ENCODE measurements at regions not wholly inside any gene's neighbourhood (a gene's known extent, or its start where the extent isn't known, plus 50 kb on each side); places are given as distances from the start of the nearest gene placed in this dataset.

- TF ChIP-seq REST (IDR thresholded peaks at IDR 0.05; ENCODE audit: low read depth) (no peak), ATF3 (IDR thresholded peaks at IDR 0.05) (no peak), EZH2 (IDR thresholded peaks at IDR 0.05) (no peak), ELF1 (IDR thresholded peaks at IDR 0.05; ENCODE audit: borderline replicate concordance, low read depth) (no peak), EZH2phosphoT487 (IDR thresholded peaks at IDR 0.05; ENCODE audit: borderline replicate concordance) (no peak), JUND (IDR thresholded peaks at IDR 0.05) (no peak)
Observed at GRCh38 chr10:59563531-59563930, 146.1 kb downstream of the SLC16A9 start (continued).

DNA sequence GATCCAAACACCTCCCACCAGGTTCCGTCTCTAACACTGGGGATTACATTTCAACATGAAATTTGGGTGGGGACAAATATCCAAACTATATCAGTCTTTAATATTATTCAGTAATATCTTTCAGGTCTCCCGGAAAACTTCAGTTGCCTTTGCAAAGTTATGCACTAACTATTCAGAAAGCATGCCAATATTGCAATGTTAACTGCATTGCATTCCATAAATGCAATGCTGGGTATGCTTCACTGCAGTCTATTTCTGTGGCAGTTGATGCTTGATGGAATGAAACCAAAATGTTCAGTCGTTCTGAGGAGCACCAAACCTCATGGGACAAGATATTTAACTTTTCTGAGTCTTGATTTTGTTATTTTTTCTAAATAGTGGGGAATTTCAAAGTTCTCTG is 147.5 kb downstream of the SLC16A9 start:
- no peak overlapping the region for H3K9ac ChIP-seq (ENCODE audit: low read length)
- intact Hi-C loops (cut with micrococcal nuclease), result no loop called here
- BruUV-seq (replicated peaks), result no TSS peak
- DNase-seq (ENCODE audit: low read depth, low spot score), result no peak
- H3K79me2 ChIP-seq (ENCODE audit: insufficient read depth, low read length), result no peaks in the 10 kb centered on the region
- H3K9me3 ChIP-seq (ENCODE audit: control insufficient read depth in 1 of 2, insufficient read depth in 1 of 2, low read depth in 1 of 2, low read length in 2 of 2), result no peaks in the 10 kb centered on the region
- peaks cover 43% of the 10 kb centered on the region for H3K27me3 ChIP-seq (ENCODE audit: insufficient read depth, low read length)
- H3K4me1 ChIP-seq (ENCODE audit: control insufficient read depth in 1 of 2, insufficient read depth in 2 of 2, low read length in 2 of 2), result no peaks in the 10 kb centered on the region
- H3K27ac ChIP-seq (ENCODE audit: low read depth, low read length), result no peak overlapping the region
- H2AFZ ChIP-seq (ENCODE audit: low read depth, low read length, poor library complexity, severe bottlenecking), result no peak overlapping the region
- CTCF ChIA-PET, result no interaction called here
- no peaks in the 10 kb centered on the region for H4K20me1 ChIP-seq (ENCODE audit: insufficient read depth)
- H3K9me2 ChIP-seq (ENCODE audit: insufficient read depth), result no peaks in the 10 kb centered on the region
- RAD21 ChIA-PET (ENCODE audit: low non-redundant PET in 1 of 2, low total read pairs in 2 of 2, uncharacterized antibody in 2 of 2, unreplicated experiment in 2 of 2), result no interaction called here
- H3K4me3 ChIP-seq (replicated peaks in 1 of 2; ENCODE audit: low read depth in 1 of 2, low read length in 2 of 2), result no peak overlapping the region
- no peak for ATAC-seq
- no peak overlapping the region for H3K4me2 ChIP-seq (ENCODE audit: low read length)
- no peaks in the 10 kb centered on the region for H3K36me3 ChIP-seq (ENCODE audit: control insufficient read depth in 1 of 2, insufficient read depth in 2 of 2, low read length in 2 of 2)
- POLR2A ChIA-PET, result no interaction called here
- no peak for TF ChIP-seq ZNF274 (IDR thresholded peaks at IDR 0.05; ENCODE audit: low read depth, low read length)
- no peak for TF ChIP-seq EGR1 (IDR thresholded peaks at IDR 0.05; ENCODE audit: low read depth)
- no peak for TF ChIP-seq ATF3 (IDR thresholded peaks at IDR 0.05)
- no peak for TF ChIP-seq ZBTB33 (IDR thresholded peaks at IDR 0.05; ENCODE audit: extremely low read depth, insufficient replicate concordance, low read length)
- no peak for TF ChIP-seq SP1 (IDR thresholded peaks at IDR 0.05; ENCODE audit: low read depth)
- TF ChIP-seq TCF7L2 (IDR thresholded peaks at IDR 0.05; ENCODE audit: borderline replicate concordance, extremely low read depth, insufficient read depth, insufficient read length), result no peak
- no peak for TF ChIP-seq YY1 (IDR thresholded peaks at IDR 0.05; ENCODE audit: extremely low read depth, insufficient replicate concordance, low read depth, low read length)
- no peak for TF ChIP-seq CBX3 (IDR thresholded peaks at IDR 0.05; ENCODE audit: low read depth)
- TF ChIP-seq RAD21 (IDR thresholded peaks at IDR 0.05; ENCODE audit: low read depth), result no peak
- no peak for TF ChIP-seq REST (IDR thresholded peaks at IDR 0.05; ENCODE audit: low read depth)
- no peak for TF ChIP-seq SRF (IDR thresholded peaks at IDR 0.05; ENCODE audit: low read depth)
- no peak for TF ChIP-seq JUND (IDR thresholded peaks at IDR 0.05)
- TF ChIP-seq SIN3A (IDR thresholded peaks at IDR 0.05; ENCODE audit: low read depth), result no peak

Data from HCT116 (cell line).